Hematopoietic multipotent progenitor cell treated with erythropoietin and hydrocortisone succinate and interleukin-3 and kit ligand, for 4 days (in vitro differentiated cells): ENCODE measurements at regions not wholly inside any gene's neighbourhood (a gene's known extent, or its start where the extent isn't known, plus 50 kb on each side); places are given as distances from the start of the nearest gene placed in this dataset.
A peak's percentile ranks its signal among the peaks of the same experiment; 100 is the strongest.

Source experiments
- DNase-seq: peaks from one replicate; pipeline ENCODE4 v3.0.0-alpha.2; 2015

- DNase-seq, result no peak
Measured at GRCh38 chr1:38454236-38454635, 405.3 kb downstream of the RRAGC start.

GRCh38 chr1:38452246-38452645 lies 405.7 kb upstream of the POU3F1 start:
- DNase-seq, result no peak

GRCh38 chr1:38451541-38451993 lies 405.0 kb upstream of the POU3F1 start:
- no peak for DNase-seq

GRCh38 chr1:38448893-38449292 lies 402.3 kb upstream of the POU3F1 start:
- DNase-seq, result no peak

GRCh38 chr1:38446936-38447335 lies 400.3 kb upstream of the POU3F1 start:
- DNase-seq, result no peak

GRCh38 chr1:38444770-38445442 lies 398.3 kb upstream of the POU3F1 start:
- no peak for DNase-seq

- DNase-seq, result no peak
Measured at GRCh38 chr1:38444311-38444710, 397.7 kb upstream of the POU3F1 start.

- DNase-seq, result no peak
Measured at GRCh38 chr1:38440402-38440801, 393.8 kb upstream of the POU3F1 start.

- no peak for DNase-seq
Measured at GRCh38 chr1:38436749-38437148, 390.2 kb upstream of the POU3F1 start.

GRCh38 chr1:38436006-38436405 lies 389.4 kb upstream of the POU3F1 start:
- DNase-seq, result no peak

- no peak for DNase-seq
Measured at GRCh38 chr1:38433084-38433722, 386.6 kb upstream of the POU3F1 start.

- DNase-seq, result no peak
Measured at GRCh38 chr1:38431535-38432376, 385.2 kb upstream of the POU3F1 start.

- DNase-seq, result no peak
Measured at GRCh38 chr1:38430949-38431348, 384.4 kb upstream of the POU3F1 start.

- DNase-seq, result no peak
Measured at GRCh38 chr1:38424677-38425076, 378.1 kb upstream of the POU3F1 start.

GRCh38 chr1:38420666-38421065 lies 374.1 kb upstream of the POU3F1 start:
- DNase-seq, result no peak

GRCh38 chr1:38418195-38419030 lies 371.8 kb upstream of the POU3F1 start:
- DNase-seq, result peak; percentile 10

GRCh38 chr1:38403667-38404066 lies 357.1 kb upstream of the POU3F1 start:
- DNase-seq, result no peak

GRCh38 chr1:38402230-38402815 lies 355.7 kb upstream of the POU3F1 start:
- DNase-seq, result no peak

GRCh38 chr1:38396606-38397005 lies 350.0 kb upstream of the POU3F1 start:
- DNase-seq, result no peak

GRCh38 chr1:38394303-38394702 lies 347.7 kb upstream of the POU3F1 start:
- no peak for DNase-seq

GRCh38 chr1:38392861-38393260 lies 346.3 kb upstream of the POU3F1 start:
- DNase-seq, result peak; percentile 9

GRCh38 chr1:38381256-38381655 lies 334.7 kb upstream of the POU3F1 start:
- no peak for DNase-seq
